Endothelial cell of umbilical vein (primary cell): ENCODE measurements at regions not wholly inside any gene's neighbourhood (a gene's known extent, or its start where the extent isn't known, plus 50 kb on each side); places are given as distances from the start of the nearest gene placed in this dataset.

Experiments
- BruUV-seq: library from RNA; stranded (reverse); fragments of 400-500 nt; replicated peaks from 2 replicates; lab custom pipeline; 2021; lab: Mats Ljungman, UMichigan
- CTCF ChIA-PET: fragments of 300-600, 350-600 bp; sonication (Branson Sonifier 250); formaldehyde crosslinking; loops from one replicate; lab custom pipeline; 2021; ENCODE audit warnings: antibody characterized with exemption, inconsistent platforms; lab: Charles Lee
- POLR2A ChIA-PET: fragments of 300-600, 350-600 bp; sonication (Branson Sonifier 250); formaldehyde crosslinking; loops from one replicate; lab custom pipeline; 2021; ENCODE audit warnings: antibody characterized with exemption, inconsistent platforms; lab: Charles Lee
- DNase-seq: peaks from one replicate; pipeline ENCODE4 v3.0.0-alpha.2; 2011; ENCODE audit warnings: low read depth, low spot score
- FAIRE-seq: peaks from 2 replicates; lab custom pipeline; 2011; peaks lifted over from hg19 to GRCh38; lab: Jason Lieb, UNC
- H2AFZ ChIP-seq: 2 replicates; pipeline ENCODE4 v1.6.0; 2012; ENCODE audit warnings: low read depth, low read length, control low read depth, inconsistent platforms
- H3K27ac ChIP-seq: 2 replicates; pipeline ENCODE4 v1.5.1; 2011; ENCODE audit warnings: low read depth, mild to moderate bottlenecking, control low read depth, low read length, moderate library complexity; ENCODE audit not compliant: insufficient read depth
- H3K27me3 ChIP-seq, 2 experiments: 2 replicates each; pipeline versions ENCODE4 v1.6.0 to v1.6.1; 2011; ENCODE audit warnings: low read length in 2 of 2, mixed read lengths in 1 of 2; ENCODE audit not compliant: control insufficient read depth in 2 of 2, insufficient read depth in 2 of 2
- H3K36me3 ChIP-seq, 2 experiments: 2 replicates in 1 of 2; 3 replicates in 1 of 2; pipeline ENCODE4 v1.5.1; 2011; ENCODE audit warnings: low read length in 2 of 2, mild to moderate bottlenecking in 1 of 2, moderate library complexity in 1 of 2; ENCODE audit not compliant: control insufficient read depth in 2 of 2, insufficient read depth in 2 of 2; ENCODE audit errors: extremely low read depth in 1 of 2
- H3K4me1 ChIP-seq: 3 replicates; pipeline ENCODE4 v1.5.1; 2011; ENCODE audit warnings: mild to moderate bottlenecking, low read length; ENCODE audit not compliant: control insufficient read depth, insufficient read depth; ENCODE audit errors: extremely low read depth
- H3K4me2 ChIP-seq: 2 replicates; pipeline ENCODE4 v1.6.1; 2011; ENCODE audit warnings: low read length, control low read depth, mixed read lengths; ENCODE audit not compliant: insufficient read depth
- H3K4me3 ChIP-seq, 3 experiments: fragments of 200-600 bp in 1 of 3; sonication (generic), shearing (Covaris generic) in 1 of 3; replicated peaks in 1 of 3; 2 replicates each; pipeline ENCODE4 v1.5.1; 2011 to 2016; ENCODE audit warnings: control low read depth in 3 of 3, low read length in 3 of 3, mild to moderate bottlenecking in 2 of 3, inconsistent platforms in 1 of 3, low read depth in 1 of 3, moderate library complexity in 1 of 3; ENCODE audit not compliant: insufficient read depth in 1 of 3
- H3K79me2 ChIP-seq: 2 replicates; pipeline ENCODE4 v1.6.0; 2012; ENCODE audit warnings: low read length, inconsistent platforms; ENCODE audit not compliant: control insufficient read depth, insufficient read depth
- H3K9ac ChIP-seq: replicated peaks from 2 replicates; pipeline ENCODE3; 2011; ENCODE audit warnings: low read length, control low read depth; ENCODE audit not compliant: insufficient read depth; ENCODE audit errors: extremely low read depth
- H3K9me1 ChIP-seq: replicated peaks from 3 replicates; pipeline ENCODE4 v1.6.0; 2011; ENCODE audit warnings: mild to moderate bottlenecking, low read length; ENCODE audit not compliant: control insufficient read depth, insufficient read depth; ENCODE audit errors: extremely low read depth
- H3K9me3 ChIP-seq: replicated peaks from 2 replicates; pipeline ENCODE4 v1.5.1; 2012; ENCODE audit warnings: low read length, inconsistent platforms; ENCODE audit not compliant: control insufficient read depth, insufficient read depth
- H4K20me1 ChIP-seq: replicated peaks from 2 replicates; pipeline ENCODE3; 2011; ENCODE audit warnings: mild to moderate bottlenecking, low read length; ENCODE audit not compliant: control insufficient read depth, insufficient read depth; ENCODE audit errors: extremely low read depth
- EZH2 ChIP-seq: IDR thresholded peaks from 2 replicates; pipeline ENCODE4 v1.6.1; 2012; ENCODE audit warnings: borderline replicate concordance, low read depth, mild to moderate bottlenecking, moderate library complexity, low read length, inconsistent platforms; ENCODE audit not compliant: severe bottlenecking
- FOS ChIP-seq: IDR thresholded peaks from 2 replicates; pipeline ENCODE4 v1.6.1; 2011; ENCODE audit warnings: mild to moderate bottlenecking, low read length, moderate library complexity, borderline replicate concordance; ENCODE audit not compliant: insufficient read depth
- GATA2 ChIP-seq: IDR thresholded peaks from 2 replicates; pipeline ENCODE4 v1.7.0; 2011; ENCODE audit warnings: low read depth, mild to moderate bottlenecking, moderate library complexity, mixed read lengths, low read length; ENCODE audit not compliant: insufficient read length, insufficient read depth
- JUN ChIP-seq: IDR thresholded peaks from 2 replicates; pipeline ENCODE4 v1.6.1; 2011; ENCODE audit warnings: borderline replicate concordance, low read depth; ENCODE audit not compliant: insufficient read length, insufficient read depth
- MYC ChIP-seq: IDR thresholded peaks from one replicate; pipeline ENCODE4 v1.6.1; 2011; ENCODE audit warnings: mild to moderate bottlenecking, low read depth, low read length
- POLR2A ChIP-seq: IDR thresholded peaks from 2 replicates; pipeline ENCODE4 v1.6.1; 2012; ENCODE audit warnings: low read depth, mild to moderate bottlenecking, control low read depth, low read length
- POLR2AphosphoS5 ChIP-seq: IDR thresholded peaks from 2 replicates; pipeline ENCODE4 v1.6.1; 2012; ENCODE audit warnings: low read depth, mild to moderate bottlenecking, control low read depth, low read length, moderate library complexity; ENCODE audit not compliant: insufficient read depth
- dilution Hi-C: fragments of 300-500 bp; cut with MboI; formaldehyde crosslinking; loops from one replicate; pipeline ENCODE4 v1.15.0; 2019; ENCODE audit warnings: low sequenced_read_pairs; ENCODE audit not compliant: extremely low pct_ligation_motif_present
- intact Hi-C: fragments of 100-400 bp; cut with micrococcal nuclease; formaldehyde crosslinking; loops from one replicate; pipeline ENCODE4 v1.10.0; 2022
- TF ChIP-seq, protein P1 (sequence below): IDR thresholded peaks from 2 replicates; pipeline ENCODE4 v1.6.1; 2011; ENCODE audit not compliant: insufficient read depth, insufficient read length
- TF ChIP-seq, protein P2 (sequence below), 2 donors: IDR thresholded peaks; 1 replicate in 1 of 2; 2 replicates in 1 of 2; pipeline ENCODE4 v1.5.1; 2011; ENCODE audit warnings: low read length in 2 of 2, mild to moderate bottlenecking in 2 of 2, moderate library complexity in 2 of 2, control low read depth in 1 of 2, inconsistent platforms in 1 of 2, low read depth in 1 of 2; ENCODE audit not compliant: insufficient read depth in 1 of 2; ENCODE audit errors: extremely low read depth in 1 of 2

- ChIA-PET POLR2A (no interaction called here), CTCF (interaction anchor here (0.8 to 1.2 kb wide), 3 partner anchors 19 to 242 kb away, joined by 3 read pairs; no protein-coding TSS in a partner anchor)
- no peak for FAIRE-seq
- no peaks in the 10 kb centered on the region for H3K36me3 ChIP-seq
- no peak overlapping the region for H3K27ac ChIP-seq
- H3K9me3 ChIP-seq: no peaks in the 10 kb centered on the region
- no peaks in the 10 kb centered on the region for H3K9me1 ChIP-seq
- no peaks in the 10 kb centered on the region for H3K4me1 ChIP-seq
- intact Hi-C loops: no loop called here
- DNase-seq: no peak
- H2AFZ ChIP-seq: no peak overlapping the region
- no peaks in the 10 kb centered on the region for H4K20me1 ChIP-seq
- TF ChIP-seq JUN (no peak), POLR2AphosphoS5 (no peak), EZH2 (no peak), MYC (no peak)
- TF ChIP-seq, protein P1, sequence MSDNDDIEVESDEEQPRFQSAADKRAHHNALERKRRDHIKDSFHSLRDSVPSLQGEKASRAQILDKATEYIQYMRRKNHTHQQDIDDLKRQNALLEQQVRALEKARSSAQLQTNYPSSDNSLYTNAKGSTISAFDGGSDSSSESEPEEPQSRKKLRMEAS: no peak
- H3K27me3 ChIP-seq: peaks cover 0 to 3% of the 10 kb centered on the region in 2 experiments
- H3K9ac ChIP-seq: no peak overlapping the region
- dilution Hi-C loops: no loop called here
- no peak overlapping the region for H3K4me2 ChIP-seq
- H3K79me2 ChIP-seq: no peaks in the 10 kb centered on the region
- H3K4me3 ChIP-seq: no peak overlapping the region
- no TSS peak for BruUV-seq
Measured at GRCh38 chr4:110296892-110297291, 98.5 kb upstream of the ELOVL6 start.

DNA sequence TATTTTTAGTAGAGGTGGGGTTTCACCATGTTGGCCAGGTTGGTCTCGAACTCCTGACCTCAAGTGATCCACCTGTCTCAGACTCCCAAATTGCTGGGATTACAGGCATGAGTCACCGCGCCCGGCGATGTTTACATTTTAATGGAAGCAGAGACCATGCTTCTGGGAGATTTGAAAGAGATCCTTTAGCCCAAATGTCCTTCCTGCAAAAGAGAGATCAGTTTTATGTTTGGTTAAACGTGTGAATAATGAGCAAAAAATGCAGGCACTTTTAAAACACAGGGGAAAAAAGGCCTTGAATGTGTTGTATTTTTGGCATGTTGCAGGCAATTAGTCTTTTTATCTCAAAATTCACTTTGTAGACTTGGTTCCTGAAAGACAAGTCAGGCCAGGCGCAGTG, 95.8 kb upstream of the ELOVL6 start:
- Histone ChIP-seq H3K4me2 (no peak overlapping the region), H3K9ac (no peak overlapping the region), H3K79me2 (no peaks in the 10 kb centered on the region), H3K4me3 (no peak overlapping the region), H3K27ac (no peak overlapping the region), H4K20me1 (no peaks in the 10 kb centered on the region), H2AFZ (no peak overlapping the region), H3K9me1 (no peaks in the 10 kb centered on the region), H3K4me1 (no peaks in the 10 kb centered on the region), H3K27me3 (peaks cover 0 to 3% of the 10 kb centered on the region in 2 experiments), H3K36me3 (no peaks in the 10 kb centered on the region), H3K9me3 (no peaks in the 10 kb centered on the region)
- intact Hi-C loops (no loop called here), dilution Hi-C loops (no loop called here)
- TF ChIP-seq FOS: no peak
- TF ChIP-seq, protein P1: no peak
- no peak for TF ChIP-seq EZH2
- TF ChIP-seq POLR2A: no peak
- no peak for TF ChIP-seq GATA2
- no peak for TF ChIP-seq JUN
- no peak for TF ChIP-seq MYC
- TF ChIP-seq POLR2AphosphoS5: no peak
- TF ChIP-seq, protein P2, sequence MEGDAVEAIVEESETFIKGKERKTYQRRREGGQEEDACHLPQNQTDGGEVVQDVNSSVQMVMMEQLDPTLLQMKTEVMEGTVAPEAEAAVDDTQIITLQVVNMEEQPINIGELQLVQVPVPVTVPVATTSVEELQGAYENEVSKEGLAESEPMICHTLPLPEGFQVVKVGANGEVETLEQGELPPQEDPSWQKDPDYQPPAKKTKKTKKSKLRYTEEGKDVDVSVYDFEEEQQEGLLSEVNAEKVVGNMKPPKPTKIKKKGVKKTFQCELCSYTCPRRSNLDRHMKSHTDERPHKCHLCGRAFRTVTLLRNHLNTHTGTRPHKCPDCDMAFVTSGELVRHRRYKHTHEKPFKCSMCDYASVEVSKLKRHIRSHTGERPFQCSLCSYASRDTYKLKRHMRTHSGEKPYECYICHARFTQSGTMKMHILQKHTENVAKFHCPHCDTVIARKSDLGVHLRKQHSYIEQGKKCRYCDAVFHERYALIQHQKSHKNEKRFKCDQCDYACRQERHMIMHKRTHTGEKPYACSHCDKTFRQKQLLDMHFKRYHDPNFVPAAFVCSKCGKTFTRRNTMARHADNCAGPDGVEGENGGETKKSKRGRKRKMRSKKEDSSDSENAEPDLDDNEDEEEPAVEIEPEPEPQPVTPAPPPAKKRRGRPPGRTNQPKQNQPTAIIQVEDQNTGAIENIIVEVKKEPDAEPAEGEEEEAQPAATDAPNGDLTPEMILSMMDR (IDR thresholded peaks at IDR 0.05; ENCODE audit: extremely low read depth in 1 of 2, insufficient read depth in 1 of 2, low read depth in 1 of 2, low read length in 2 of 2): no peak
- no peak for DNase-seq
- ChIA-PET CTCF (no interaction called here), POLR2A (no interaction called here)
- BruUV-seq: no TSS peak
- no peak for FAIRE-seq
